Thoracic aorta (tissue), 2 donors: ENCODE measurements at regions not wholly inside any gene's neighbourhood (a gene's known extent, or its start where the extent isn't known, plus 50 kb on each side); places are given as distances from the start of the nearest gene placed in this dataset.

Experiments used
- ATAC-seq: fragments of 150-250 bp; one replicate; pipeline ENCODE4 v1.8.0; 2017; ENCODE audit warnings: low read depth; ENCODE audit not compliant: insufficient number of reproducible peaks, low FRiP score
- DNase-seq: peaks from one replicate; pipeline ENCODE4 v3.0.0-alpha.2; 2020; ENCODE audit warnings: low spot score
- H3K27ac ChIP-seq, 2 donors: fragments of 200-600 bp; sonication (generic); 1 replicate in 1 of 2; 2 replicates in 1 of 2; pipeline ENCODE4 v1.5.1; 2016; ENCODE audit warnings: mild to moderate bottlenecking in 2 of 2, moderate library complexity in 2 of 2
- H3K27me3 ChIP-seq: fragments of 200-600 bp; sonication (generic); replicated peaks from 2 replicates; pipeline ENCODE4 v1.6.0; 2016; ENCODE audit warnings: mild to moderate bottlenecking; ENCODE audit not compliant: insufficient read depth
- H3K36me3 ChIP-seq: fragments of 200-600 bp; sonication (generic); one replicate; pipeline ENCODE4 v1.5.1; 2016
- H3K4me1 ChIP-seq, 2 donors: fragments of 200-600 bp; sonication (generic); 1 replicate in 1 of 2; 2 replicates in 1 of 2; pipeline versions ENCODE4 v1.5.1 to v1.6.0; 2016; ENCODE audit warnings: low read depth in 2 of 2, mild to moderate bottlenecking in 1 of 2; ENCODE audit not compliant: control insufficient read depth in 1 of 2
- H3K4me3 ChIP-seq: fragments of 200-600 bp; sonication (generic); 2 replicates; pipeline ENCODE4 v1.5.1; 2016; ENCODE audit warnings: mild to moderate bottlenecking
- H3K9me3 ChIP-seq: fragments of 200-600 bp; sonication (generic); 2 replicates; pipeline ENCODE4 v1.5.1; 2016
- CTCF ChIP-seq: fragments of 200-600 bp; sonication (generic); IDR thresholded peaks from one replicate; pipeline ENCODE4 v1.5.1; 2019; ENCODE audit warnings: antibody characterized with exemption

GRCh38 chr9:89744730-89745129 is 139.9 kb downstream of the GADD45G start:
- no peak for TF ChIP-seq CTCF

GRCh38 chr9:89745601-89746376 is 141.0 kb downstream of the GADD45G start:
- no peaks in the 10 kb centered on the region for H3K4me1 ChIP-seq
- no peak for TF ChIP-seq CTCF
- H3K27ac ChIP-seq, result no peak overlapping the region

More at GRCh38 chr9:89744730-89745129, 139.9 kb downstream of the GADD45G start:
- no peak for DNase-seq
- H3K4me1 ChIP-seq, result no peaks in the 10 kb centered on the region
- H3K36me3 ChIP-seq, result no peaks in the 10 kb centered on the region
- no peaks in the 10 kb centered on the region for H3K27me3 ChIP-seq
- ATAC-seq, result no peak
- H3K4me3 ChIP-seq, result no peak overlapping the region
- no peak overlapping the region for H3K27ac ChIP-seq
- peaks cover 3% of the 10 kb centered on the region for H3K9me3 ChIP-seq

GRCh38 chr9:89746385-89747116 is 141.7 kb downstream of the GADD45G start:
- Histone ChIP-seq H3K27ac (no peak overlapping the region), H3K9me3 (peaks cover 3% of the 10 kb centered on the region), H3K4me3 (no peak overlapping the region), H3K36me3 (no peaks in the 10 kb centered on the region), H3K4me1 (no peaks in the 10 kb centered on the region), H3K27me3 (no peaks in the 10 kb centered on the region)
- TF ChIP-seq CTCF, result no peak
- DNase-seq (no peak), ATAC-seq (no peak)

More at GRCh38 chr9:89745601-89746376, 141.0 kb downstream of the GADD45G start:
- DNase-seq, result no peak
- Histone ChIP-seq H3K4me3 (no peak overlapping the region), H3K36me3 (no peaks in the 10 kb centered on the region), H3K9me3 (peaks cover 3% of the 10 kb centered on the region), H3K27me3 (no peaks in the 10 kb centered on the region)
- ATAC-seq, result no peak

- Histone ChIP-seq H3K9me3 (peaks cover 3% of the 10 kb centered on the region), H3K27me3 (no peaks in the 10 kb centered on the region), H3K27ac (no peak overlapping the region), H3K4me3 (no peak overlapping the region), H3K36me3 (no peaks in the 10 kb centered on the region), H3K4me1 (no peaks in the 10 kb centered on the region)
- DNase-seq (no peak), ATAC-seq (no peak)
- no peak for TF ChIP-seq CTCF
Observed at GRCh38 chr9:89747596-89747995, 142.8 kb downstream of the GADD45G start.

GRCh38 chr9:89748021-89748670 is 143.3 kb downstream of the GADD45G start:
- ATAC-seq (no peak), DNase-seq (no peak)
- Histone ChIP-seq H3K9me3 (peaks cover 3% of the 10 kb centered on the region), H3K27me3 (no peaks in the 10 kb centered on the region), H3K4me1 (no peaks in the 10 kb centered on the region), H3K36me3 (no peaks in the 10 kb centered on the region), H3K4me3 (no peak overlapping the region), H3K27ac (no peak overlapping the region)
- TF ChIP-seq CTCF, result no peak
